ENCODE measurements at regions not wholly inside any gene's neighbourhood (a gene's known extent, or its start where the extent isn't known, plus 50 kb on each side); places are given as distances from the start of the nearest gene placed in this dataset.

- TF ChIP-seq CTCF (IDR thresholded peaks at IDR 0.05 in 8 of 11, conservative IDR thresholded peaks at IDR 0.05 in 3 of 11) = no peak
- no peak for TF ChIP-seq POLR2AphosphoS5 (IDR thresholded peaks at IDR 0.05)
- no peak for TF ChIP-seq POLR2A (IDR thresholded peaks at IDR 0.05)
Observed at GRCh38 chr6:99013661-99014060, 65.9 kb upstream of the FBXL4 start.
